ENCODE measurements at regions not wholly inside any gene's neighbourhood (a gene's known extent, or its start where the extent isn't known, plus 50 kb on each side); places are given as distances from the start of the nearest gene placed in this dataset.

DNA sequence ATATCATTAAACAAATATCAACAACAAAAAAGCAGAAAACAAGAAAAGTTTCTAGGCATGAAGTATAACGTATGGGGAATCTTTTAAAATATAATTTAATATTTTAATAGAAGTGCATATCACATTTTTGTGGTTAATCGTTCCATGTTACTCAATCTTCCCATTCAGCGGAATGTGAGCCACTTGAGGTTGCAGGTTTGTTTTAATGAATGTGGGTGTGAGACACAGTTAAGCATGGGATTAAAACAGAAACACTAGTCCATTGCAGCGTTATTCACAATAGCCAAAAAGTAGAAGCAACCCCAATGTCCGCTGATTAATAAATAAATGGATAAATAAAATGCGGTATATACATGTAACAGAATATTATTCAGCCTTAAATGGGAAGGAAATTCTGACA, 146.0 kb downstream of the NDFIP2 start (continued):
- TF ChIP-seq EZH2 (IDR thresholded peaks at IDR 0.05; ENCODE audit: borderline replicate concordance, control insufficient read depth, low read depth, low read length) = no peak
- TF ChIP-seq, protein P1, sequence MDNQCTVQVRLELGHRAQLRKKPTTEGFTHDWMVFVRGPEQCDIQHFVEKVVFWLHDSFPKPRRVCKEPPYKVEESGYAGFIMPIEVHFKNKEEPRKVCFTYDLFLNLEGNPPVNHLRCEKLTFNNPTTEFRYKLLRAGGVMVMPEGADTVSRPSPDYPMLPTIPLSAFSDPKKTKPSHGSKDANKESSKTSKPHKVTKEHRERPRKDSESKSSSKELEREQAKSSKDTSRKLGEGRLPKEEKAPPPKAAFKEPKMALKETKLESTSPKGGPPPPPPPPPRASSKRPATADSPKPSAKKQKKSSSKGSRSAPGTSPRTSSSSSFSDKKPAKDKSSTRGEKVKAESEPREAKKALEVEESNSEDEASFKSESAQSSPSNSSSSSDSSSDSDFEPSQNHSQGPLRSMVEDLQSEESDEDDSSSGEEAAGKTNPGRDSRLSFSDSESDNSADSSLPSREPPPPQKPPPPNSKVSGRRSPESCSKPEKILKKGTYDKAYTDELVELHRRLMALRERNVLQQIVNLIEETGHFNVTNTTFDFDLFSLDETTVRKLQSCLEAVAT (IDR thresholded peaks at IDR 0.05) = no peak
- TF ChIP-seq, protein P2, sequence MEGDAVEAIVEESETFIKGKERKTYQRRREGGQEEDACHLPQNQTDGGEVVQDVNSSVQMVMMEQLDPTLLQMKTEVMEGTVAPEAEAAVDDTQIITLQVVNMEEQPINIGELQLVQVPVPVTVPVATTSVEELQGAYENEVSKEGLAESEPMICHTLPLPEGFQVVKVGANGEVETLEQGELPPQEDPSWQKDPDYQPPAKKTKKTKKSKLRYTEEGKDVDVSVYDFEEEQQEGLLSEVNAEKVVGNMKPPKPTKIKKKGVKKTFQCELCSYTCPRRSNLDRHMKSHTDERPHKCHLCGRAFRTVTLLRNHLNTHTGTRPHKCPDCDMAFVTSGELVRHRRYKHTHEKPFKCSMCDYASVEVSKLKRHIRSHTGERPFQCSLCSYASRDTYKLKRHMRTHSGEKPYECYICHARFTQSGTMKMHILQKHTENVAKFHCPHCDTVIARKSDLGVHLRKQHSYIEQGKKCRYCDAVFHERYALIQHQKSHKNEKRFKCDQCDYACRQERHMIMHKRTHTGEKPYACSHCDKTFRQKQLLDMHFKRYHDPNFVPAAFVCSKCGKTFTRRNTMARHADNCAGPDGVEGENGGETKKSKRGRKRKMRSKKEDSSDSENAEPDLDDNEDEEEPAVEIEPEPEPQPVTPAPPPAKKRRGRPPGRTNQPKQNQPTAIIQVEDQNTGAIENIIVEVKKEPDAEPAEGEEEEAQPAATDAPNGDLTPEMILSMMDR (IDR thresholded peaks at IDR 0.05 in 2 of 3, conservative IDR thresholded peaks at IDR 0.05 in 1 of 3; ENCODE audit: control insufficient read depth in 2 of 3, extremely low read depth in 1 of 3, insufficient read depth in 1 of 3, low read depth in 3 of 3, low read length in 3 of 3) = no peak

DNA sequence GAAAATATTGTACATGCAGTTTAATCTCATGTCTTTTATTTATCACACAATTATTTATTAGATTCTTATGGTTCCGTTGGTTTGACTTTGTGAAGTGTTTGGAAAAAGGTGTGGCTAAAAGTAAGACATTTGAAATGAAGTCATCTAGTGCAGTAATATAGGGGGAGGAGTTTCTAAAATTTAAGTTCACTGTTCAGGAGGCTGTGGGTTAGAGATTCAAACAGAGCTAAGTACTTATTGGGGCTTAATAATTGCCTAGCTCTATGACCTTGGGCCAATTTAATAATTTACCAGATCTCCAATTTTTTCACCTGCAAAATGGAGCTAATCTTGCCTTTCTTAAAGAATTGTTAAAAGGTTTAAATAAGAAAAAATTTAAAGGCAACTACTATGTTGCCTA, 144.6 kb downstream of the NDFIP2 start:
- no peaks in the 10 kb centered on the region; the same call in 2 of the 3 replicates for H3K9me3 ChIP-seq (replicated peaks; ENCODE audit: control insufficient read depth, insufficient read depth, low read length)
- ChIA-PET SMC1A (ENCODE audit: uncharacterized antibody, unreplicated experiment) (interaction anchor here (0.9 to 1.7 kb wide), 7 partner anchors 11 to 198 kb away, joined by 3 to 7 read pairs (median 4); no protein-coding TSS in a partner anchor), CTCF (interaction anchor here (0.6 to 1.4 kb wide), 4 partner anchors 53 to 313 kb away, joined by 3 to 5 read pairs (median 4); no protein-coding TSS in a partner anchor), POLR2A (interaction anchor here (0.5 to 0.7 kb wide), 2 partner anchors 18 to 702 kb away, joined by 3 to 5 read pairs; no protein-coding TSS in a partner anchor), RAD21 (ENCODE audit: unreplicated experiment) (interaction anchor here (0.5 to 1.8 kb wide), 4 partner anchors 23 to 37 kb away, joined by 3 to 6 read pairs (median 3); no protein-coding TSS in a partner anchor)
- no peaks in the 10 kb centered on the region for H3K36me3 ChIP-seq (ENCODE audit: control insufficient read depth in 2 of 2, insufficient read depth in 2 of 2, low read length in 1 of 2)
- H4K20me1 ChIP-seq (ENCODE audit: control insufficient read depth, insufficient read depth) = no peaks in the 10 kb centered on the region
- DNase-seq (ENCODE audit: low read depth, low spot score) (no peak), FAIRE-seq (no peak), ATAC-seq (peak; percentile 52; the same call in 2 of the 3 replicates)
- H2AFZ ChIP-seq (ENCODE audit: control insufficient read depth, low read depth, low read length) = no peak overlapping the region
- in situ Hi-C loops (cut with MboI) = no loop called here
- 17% methylated on average over 1 of the region's 1 CpG for whole genome bisulfite sequencing (ENCODE audit: insufficient coverage, insufficient replicate concordance, low lambda C conversion rate, missing lambda C conversion rate)
- H3K27me3 ChIP-seq (replicated peaks in 1 of 2; ENCODE audit: control insufficient read depth in 2 of 2, insufficient read depth in 2 of 2, low read length in 1 of 2) = no peaks in the 10 kb centered on the region
- H3K27ac ChIP-seq (ENCODE audit: control insufficient read depth, insufficient read depth) = no peak overlapping the region
- no peak overlapping the region for H3K9ac ChIP-seq (ENCODE audit: control insufficient read depth, insufficient read depth, low read length)
- no TSS peak for BruUV-seq (replicated peaks)
- H3K4me3 ChIP-seq = no peak overlapping the region
- no peaks in the 10 kb centered on the region for H3K79me2 ChIP-seq (ENCODE audit: control insufficient read depth, insufficient read depth, low read length)
- intact Hi-C loops (cut with micrococcal nuclease; ENCODE audit: unreplicated experiment) = no loop called here
- H3K4me1 ChIP-seq (ENCODE audit: control insufficient read depth, insufficient read depth, low read length) = no peaks in the 10 kb centered on the region
- H3K4me2 ChIP-seq (ENCODE audit: control insufficient read depth, insufficient read depth) = no peak overlapping the region
- TF ChIP-seq, protein P3, sequence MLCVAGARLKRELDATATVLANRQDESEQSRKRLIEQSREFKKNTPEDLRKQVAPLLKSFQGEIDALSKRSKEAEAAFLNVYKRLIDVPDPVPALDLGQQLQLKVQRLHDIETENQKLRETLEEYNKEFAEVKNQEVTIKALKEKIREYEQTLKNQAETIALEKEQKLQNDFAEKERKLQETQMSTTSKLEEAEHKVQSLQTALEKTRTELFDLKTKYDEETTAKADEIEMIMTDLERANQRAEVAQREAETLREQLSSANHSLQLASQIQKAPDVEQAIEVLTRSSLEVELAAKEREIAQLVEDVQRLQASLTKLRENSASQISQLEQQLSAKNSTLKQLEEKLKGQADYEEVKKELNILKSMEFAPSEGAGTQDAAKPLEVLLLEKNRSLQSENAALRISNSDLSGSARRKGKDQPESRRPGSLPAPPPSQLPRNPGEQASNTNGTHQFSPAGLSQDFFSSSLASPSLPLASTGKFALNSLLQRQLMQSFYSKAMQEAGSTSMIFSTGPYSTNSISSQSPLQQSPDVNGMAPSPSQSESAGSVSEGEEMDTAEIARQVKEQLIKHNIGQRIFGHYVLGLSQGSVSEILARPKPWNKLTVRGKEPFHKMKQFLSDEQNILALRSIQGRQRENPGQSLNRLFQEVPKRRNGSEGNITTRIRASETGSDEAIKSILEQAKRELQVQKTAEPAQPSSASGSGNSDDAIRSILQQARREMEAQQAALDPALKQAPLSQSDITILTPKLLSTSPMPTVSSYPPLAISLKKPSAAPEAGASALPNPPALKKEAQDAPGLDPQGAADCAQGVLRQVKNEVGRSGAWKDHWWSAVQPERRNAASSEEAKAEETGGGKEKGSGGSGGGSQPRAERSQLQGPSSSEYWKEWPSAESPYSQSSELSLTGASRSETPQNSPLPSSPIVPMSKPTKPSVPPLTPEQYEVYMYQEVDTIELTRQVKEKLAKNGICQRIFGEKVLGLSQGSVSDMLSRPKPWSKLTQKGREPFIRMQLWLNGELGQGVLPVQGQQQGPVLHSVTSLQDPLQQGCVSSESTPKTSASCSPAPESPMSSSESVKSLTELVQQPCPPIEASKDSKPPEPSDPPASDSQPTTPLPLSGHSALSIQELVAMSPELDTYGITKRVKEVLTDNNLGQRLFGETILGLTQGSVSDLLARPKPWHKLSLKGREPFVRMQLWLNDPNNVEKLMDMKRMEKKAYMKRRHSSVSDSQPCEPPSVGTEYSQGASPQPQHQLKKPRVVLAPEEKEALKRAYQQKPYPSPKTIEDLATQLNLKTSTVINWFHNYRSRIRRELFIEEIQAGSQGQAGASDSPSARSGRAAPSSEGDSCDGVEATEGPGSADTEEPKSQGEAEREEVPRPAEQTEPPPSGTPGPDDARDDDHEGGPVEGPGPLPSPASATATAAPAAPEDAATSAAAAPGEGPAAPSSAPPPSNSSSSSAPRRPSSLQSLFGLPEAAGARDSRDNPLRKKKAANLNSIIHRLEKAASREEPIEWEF (IDR thresholded peaks at IDR 0.05; ENCODE audit: insufficient replicate concordance, low read depth, low read length) = no peak
- TF ChIP-seq MEF2A (IDR thresholded peaks at IDR 0.05; ENCODE audit: insufficient read depth, low read depth, low read length) = no peak
- TF ChIP-seq, protein P4, sequence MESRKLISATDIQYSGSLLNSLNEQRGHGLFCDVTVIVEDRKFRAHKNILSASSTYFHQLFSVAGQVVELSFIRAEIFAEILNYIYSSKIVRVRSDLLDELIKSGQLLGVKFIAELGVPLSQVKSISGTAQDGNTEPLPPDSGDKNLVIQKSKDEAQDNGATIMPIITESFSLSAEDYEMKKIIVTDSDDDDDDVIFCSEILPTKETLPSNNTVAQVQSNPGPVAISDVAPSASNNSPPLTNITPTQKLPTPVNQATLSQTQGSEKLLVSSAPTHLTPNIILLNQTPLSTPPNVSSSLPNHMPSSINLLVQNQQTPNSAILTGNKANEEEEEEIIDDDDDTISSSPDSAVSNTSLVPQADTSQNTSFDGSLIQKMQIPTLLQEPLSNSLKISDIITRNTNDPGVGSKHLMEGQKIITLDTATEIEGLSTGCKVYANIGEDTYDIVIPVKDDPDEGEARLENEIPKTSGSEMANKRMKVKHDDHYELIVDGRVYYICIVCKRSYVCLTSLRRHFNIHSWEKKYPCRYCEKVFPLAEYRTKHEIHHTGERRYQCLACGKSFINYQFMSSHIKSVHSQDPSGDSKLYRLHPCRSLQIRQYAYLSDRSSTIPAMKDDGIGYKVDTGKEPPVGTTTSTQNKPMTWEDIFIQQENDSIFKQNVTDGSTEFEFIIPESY (IDR thresholded peaks at IDR 0.05) = no peak
- TF ChIP-seq, protein P5, sequence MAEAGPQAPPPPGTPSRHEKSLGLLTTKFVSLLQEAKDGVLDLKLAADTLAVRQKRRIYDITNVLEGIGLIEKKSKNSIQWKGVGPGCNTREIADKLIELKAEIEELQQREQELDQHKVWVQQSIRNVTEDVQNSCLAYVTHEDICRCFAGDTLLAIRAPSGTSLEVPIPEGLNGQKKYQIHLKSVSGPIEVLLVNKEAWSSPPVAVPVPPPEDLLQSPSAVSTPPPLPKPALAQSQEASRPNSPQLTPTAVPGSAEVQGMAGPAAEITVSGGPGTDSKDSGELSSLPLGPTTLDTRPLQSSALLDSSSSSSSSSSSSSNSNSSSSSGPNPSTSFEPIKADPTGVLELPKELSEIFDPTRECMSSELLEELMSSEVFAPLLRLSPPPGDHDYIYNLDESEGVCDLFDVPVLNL (IDR thresholded peaks at IDR 0.05; ENCODE audit: low read depth, low read length) = no peak

Measured in GM12878 (cell line).